ENCODE measurements at regions not wholly inside any gene's neighbourhood (a gene's known extent, or its start where the extent isn't known, plus 50 kb on each side); places are given as distances from the start of the nearest gene placed in this dataset.

DNA sequence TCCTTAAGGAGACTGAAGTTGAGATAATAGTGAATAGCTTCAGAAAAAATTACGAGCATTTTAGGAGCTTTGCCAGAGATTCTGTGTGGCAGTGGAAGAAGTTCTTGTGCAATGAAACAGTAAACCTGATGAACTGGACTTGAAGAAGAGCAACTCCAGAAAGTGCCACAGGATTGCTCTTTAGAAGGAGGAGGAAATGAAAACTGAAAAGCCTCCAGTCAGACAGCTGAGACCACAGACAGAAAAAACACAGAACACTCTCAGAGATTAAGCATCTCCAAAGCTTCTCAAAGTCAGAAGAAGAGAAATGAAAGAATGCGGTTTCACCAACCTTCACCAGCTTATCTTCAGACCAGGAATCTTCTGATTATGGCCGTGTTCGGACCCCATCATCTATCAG is 329.7 kb upstream of the CNTNAP5 start:
- Histone ChIP-seq H3K27me3 (ENCODE audit: control insufficient read depth, insufficient read depth, low read length) (no peaks in the 10 kb centered on the region), H3K4me3 (ENCODE audit: low read depth in 2 of 2, low read length in 2 of 2) (no peak overlapping the region), H3K4me1 (ENCODE audit: control insufficient read depth, insufficient read depth, low read length) (no peaks in the 10 kb centered on the region), H3K27ac (ENCODE audit: low read length) (no peak overlapping the region), H3K9me3 (ENCODE audit: control insufficient read depth, insufficient read depth, low read depth, low read length) (no peaks in the 10 kb centered on the region), H3K36me3 (ENCODE audit: control insufficient read depth, insufficient read depth, low read length) (no peaks in the 10 kb centered on the region)
- DNase-seq (ENCODE audit: low read depth, low spot score) (no peak), ATAC-seq (no peak)
- in situ Hi-C loops (cut with HindIII; ENCODE audit: low pct_unique_long_range_greater_than_20kb, low sequenced_read_pairs) (no loop called here), intact Hi-C loops (cut with micrococcal nuclease; ENCODE audit: unreplicated experiment) (no loop called here)
- BruUV-seq (replicated peaks) = no TSS peak
- TF ChIP-seq POLR2AphosphoS5 (IDR thresholded peaks at IDR 0.05; ENCODE audit: low read depth, low read length) (no peak), SIN3A (IDR thresholded peaks at IDR 0.05; ENCODE audit: borderline replicate concordance, insufficient read depth, low read depth, low read length) (no peak), TCF7L2 (IDR thresholded peaks at IDR 0.05; ENCODE audit: low read depth, low read length) (no peak)
- TF ChIP-seq, protein P1, sequence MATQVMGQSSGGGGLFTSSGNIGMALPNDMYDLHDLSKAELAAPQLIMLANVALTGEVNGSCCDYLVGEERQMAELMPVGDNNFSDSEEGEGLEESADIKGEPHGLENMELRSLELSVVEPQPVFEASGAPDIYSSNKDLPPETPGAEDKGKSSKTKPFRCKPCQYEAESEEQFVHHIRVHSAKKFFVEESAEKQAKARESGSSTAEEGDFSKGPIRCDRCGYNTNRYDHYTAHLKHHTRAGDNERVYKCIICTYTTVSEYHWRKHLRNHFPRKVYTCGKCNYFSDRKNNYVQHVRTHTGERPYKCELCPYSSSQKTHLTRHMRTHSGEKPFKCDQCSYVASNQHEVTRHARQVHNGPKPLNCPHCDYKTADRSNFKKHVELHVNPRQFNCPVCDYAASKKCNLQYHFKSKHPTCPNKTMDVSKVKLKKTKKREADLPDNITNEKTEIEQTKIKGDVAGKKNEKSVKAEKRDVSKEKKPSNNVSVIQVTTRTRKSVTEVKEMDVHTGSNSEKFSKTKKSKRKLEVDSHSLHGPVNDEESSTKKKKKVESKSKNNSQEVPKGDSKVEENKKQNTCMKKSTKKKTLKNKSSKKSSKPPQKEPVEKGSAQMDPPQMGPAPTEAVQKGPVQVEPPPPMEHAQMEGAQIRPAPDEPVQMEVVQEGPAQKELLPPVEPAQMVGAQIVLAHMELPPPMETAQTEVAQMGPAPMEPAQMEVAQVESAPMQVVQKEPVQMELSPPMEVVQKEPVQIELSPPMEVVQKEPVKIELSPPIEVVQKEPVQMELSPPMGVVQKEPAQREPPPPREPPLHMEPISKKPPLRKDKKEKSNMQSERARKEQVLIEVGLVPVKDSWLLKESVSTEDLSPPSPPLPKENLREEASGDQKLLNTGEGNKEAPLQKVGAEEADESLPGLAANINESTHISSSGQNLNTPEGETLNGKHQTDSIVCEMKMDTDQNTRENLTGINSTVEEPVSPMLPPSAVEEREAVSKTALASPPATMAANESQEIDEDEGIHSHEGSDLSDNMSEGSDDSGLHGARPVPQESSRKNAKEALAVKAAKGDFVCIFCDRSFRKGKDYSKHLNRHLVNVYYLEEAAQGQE (IDR thresholded peaks at IDR 0.05; ENCODE audit: insufficient read depth in 1 of 2, low read depth in 2 of 2, low read length in 1 of 2) = no peak
- TF ChIP-seq, protein P2, sequence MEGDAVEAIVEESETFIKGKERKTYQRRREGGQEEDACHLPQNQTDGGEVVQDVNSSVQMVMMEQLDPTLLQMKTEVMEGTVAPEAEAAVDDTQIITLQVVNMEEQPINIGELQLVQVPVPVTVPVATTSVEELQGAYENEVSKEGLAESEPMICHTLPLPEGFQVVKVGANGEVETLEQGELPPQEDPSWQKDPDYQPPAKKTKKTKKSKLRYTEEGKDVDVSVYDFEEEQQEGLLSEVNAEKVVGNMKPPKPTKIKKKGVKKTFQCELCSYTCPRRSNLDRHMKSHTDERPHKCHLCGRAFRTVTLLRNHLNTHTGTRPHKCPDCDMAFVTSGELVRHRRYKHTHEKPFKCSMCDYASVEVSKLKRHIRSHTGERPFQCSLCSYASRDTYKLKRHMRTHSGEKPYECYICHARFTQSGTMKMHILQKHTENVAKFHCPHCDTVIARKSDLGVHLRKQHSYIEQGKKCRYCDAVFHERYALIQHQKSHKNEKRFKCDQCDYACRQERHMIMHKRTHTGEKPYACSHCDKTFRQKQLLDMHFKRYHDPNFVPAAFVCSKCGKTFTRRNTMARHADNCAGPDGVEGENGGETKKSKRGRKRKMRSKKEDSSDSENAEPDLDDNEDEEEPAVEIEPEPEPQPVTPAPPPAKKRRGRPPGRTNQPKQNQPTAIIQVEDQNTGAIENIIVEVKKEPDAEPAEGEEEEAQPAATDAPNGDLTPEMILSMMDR (IDR thresholded peaks at IDR 0.05) = no peak
- ChIA-PET CTCF (no interaction called here), POLR2A (no interaction called here)

DNA sequence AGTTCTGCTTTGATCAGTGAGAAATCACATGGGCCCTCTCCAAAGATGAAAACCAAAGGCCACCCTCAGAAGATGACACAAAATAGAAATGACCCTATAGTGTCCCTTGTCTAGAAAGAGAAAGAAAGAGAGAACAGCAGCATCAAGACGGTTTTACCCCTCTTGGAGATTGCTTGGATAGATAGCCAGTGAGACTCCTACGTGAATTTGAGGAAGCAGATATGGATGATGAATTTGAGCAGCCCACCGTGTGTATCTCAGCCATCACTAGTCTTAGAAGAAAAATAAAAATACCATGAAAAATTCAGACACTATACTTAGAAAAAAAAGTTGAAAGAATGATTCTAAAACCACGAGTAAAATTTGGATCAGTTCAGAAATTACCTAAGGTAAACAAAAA is 329.1 kb upstream of the CNTNAP5 start:
- intact Hi-C loops (cut with micrococcal nuclease; ENCODE audit: unreplicated experiment) (no loop called here), in situ Hi-C loops (cut with HindIII; ENCODE audit: low pct_unique_long_range_greater_than_20kb, low sequenced_read_pairs) (no loop called here)
- ATAC-seq (no peak), DNase-seq (ENCODE audit: low read depth, low spot score) (no peak)
- Histone ChIP-seq H3K36me3 (ENCODE audit: control insufficient read depth, insufficient read depth, low read length) (no peaks in the 10 kb centered on the region), H3K9me3 (ENCODE audit: control insufficient read depth, insufficient read depth, low read depth, low read length) (no peaks in the 10 kb centered on the region), H3K27ac (ENCODE audit: low read length) (no peak overlapping the region), H3K27me3 (ENCODE audit: control insufficient read depth, insufficient read depth, low read length) (no peaks in the 10 kb centered on the region), H3K4me1 (ENCODE audit: control insufficient read depth, insufficient read depth, low read length) (no peaks in the 10 kb centered on the region), H3K4me3 (ENCODE audit: low read depth in 2 of 2, low read length in 2 of 2) (no peak overlapping the region)
- no TSS peak for BruUV-seq (replicated peaks)
- CTCF ChIA-PET = no interaction called here
- no peak for TF ChIP-seq SIN3A (IDR thresholded peaks at IDR 0.05; ENCODE audit: borderline replicate concordance, insufficient read depth, low read depth, low read length)
- no peak for TF ChIP-seq TCF7L2 (IDR thresholded peaks at IDR 0.05; ENCODE audit: low read depth, low read length)
- TF ChIP-seq, protein P1 (IDR thresholded peaks at IDR 0.05; ENCODE audit: insufficient read depth in 1 of 2, low read depth in 2 of 2, low read length in 1 of 2) = no peak
- TF ChIP-seq, protein P2 (IDR thresholded peaks at IDR 0.05) = no peak
- TF ChIP-seq POLR2AphosphoS5 (IDR thresholded peaks at IDR 0.05; ENCODE audit: low read depth, low read length) = no peak
- POLR2A ChIA-PET = no interaction called here

All from Panc1 (cell line).